Vagina (tissue), 2 donors: ENCODE measurements at regions not wholly inside any gene's neighbourhood (a gene's known extent, or its start where the extent isn't known, plus 50 kb on each side); places are given as distances from the start of the nearest gene placed in this dataset.

Source experiments
- CTCF ChIP-seq, 3 experiments: fragments of 450-650 bp in 2 of 3; fragments of 200-600 bp in 1 of 3; sonication (generic) in 1 of 3; IDR thresholded peaks; one replicate each; pipeline ENCODE4 v1.5.1; 2017 to 2019; ENCODE audit warnings: antibody characterized with exemption in 3 of 3, mild to moderate bottlenecking in 2 of 3, moderate library complexity in 2 of 3
- POLR2A ChIP-seq, 2 donors: fragments of 450-650 bp; IDR thresholded peaks; one replicate each; pipeline ENCODE4 v1.6.1; 2017; ENCODE audit warnings: antibody characterized with exemption in 2 of 2, mild to moderate bottlenecking in 2 of 2, moderate library complexity in 2 of 2

- no peak for TF ChIP-seq CTCF (IDR thresholded peaks at IDR 0.05)
- no peak for TF ChIP-seq POLR2A (IDR thresholded peaks at IDR 0.05)
These were observed 479.4 kb downstream of the DMAC1 start for GRCh38 chr9:7320139-7320538.
